Loucy (cell line): ENCODE measurements at regions not wholly inside any gene's neighbourhood (a gene's known extent, or its start where the extent isn't known, plus 50 kb on each side); places are given as distances from the start of the nearest gene placed in this dataset.

Source experiments
- H2AFZ ChIP-seq: fragments of 200-600 bp; sonication (generic); 2 replicates; pipeline ENCODE4 v1.6.0; 2016; ENCODE audit warnings: antibody characterized with exemption, mild to moderate bottlenecking, low read length, moderate library complexity
- H3F3A ChIP-seq: fragments of 200-600 bp; 2 replicates; pipeline ENCODE4 v1.6.0; 2016; ENCODE audit warnings: antibody characterized with exemption, low read depth, mild to moderate bottlenecking
- H3K27me3 ChIP-seq: fragments of 200-600 bp; sonication (generic); 2 replicates; pipeline ENCODE4 v1.6.1; 2014; ENCODE audit warnings: low read length, mild to moderate bottlenecking; ENCODE audit not compliant: insufficient read depth, poor library complexity, severe bottlenecking
- H3K36me3 ChIP-seq: fragments of 200-600 bp; sonication (generic); 2 replicates; pipeline ENCODE4 v1.6.1; 2016; ENCODE audit warnings: low read length; ENCODE audit not compliant: insufficient read depth
- H3K4me1 ChIP-seq: fragments of 200-600 bp; sonication (generic); 2 replicates; pipeline ENCODE4 v1.5.1; 2014; ENCODE audit warnings: low read length, mild to moderate bottlenecking; ENCODE audit not compliant: insufficient read depth, poor library complexity, severe bottlenecking
- H3K4me2 ChIP-seq: fragments of 200-600 bp; sonication (generic); 2 replicates; pipeline ENCODE4 v1.6.0; 2014; ENCODE audit warnings: antibody characterized with exemption, low read length, low read depth, mild to moderate bottlenecking; ENCODE audit not compliant: poor library complexity, severe bottlenecking
- H3K4me3 ChIP-seq: fragments of 200-600 bp; sonication (generic); 2 replicates; pipeline ENCODE4 v1.5.1; 2014; ENCODE audit warnings: low read length, mild to moderate bottlenecking, mixed read lengths; ENCODE audit not compliant: poor library complexity, severe bottlenecking
- H3K79me2 ChIP-seq: fragments of 200-600 bp; sonication (generic); 2 replicates; pipeline ENCODE4 v1.6.1; 2014; ENCODE audit warnings: low read length; ENCODE audit not compliant: insufficient read depth
- H3K9ac ChIP-seq: fragments of 200-600 bp; sonication (generic); 2 replicates; pipeline ENCODE4 v1.6.0; 2014; ENCODE audit warnings: mild to moderate bottlenecking, low read depth, low read length, moderate library complexity; ENCODE audit not compliant: poor library complexity, severe bottlenecking
- H3K9me2 ChIP-seq: fragments of 200-600 bp; sonication (generic); replicated peaks from 2 replicates; pipeline ENCODE4 v1.6.1; 2016; ENCODE audit warnings: low read depth, low read length, mixed read lengths
- H3K9me3 ChIP-seq: fragments of 200-600 bp; sonication (generic); 2 replicates; pipeline ENCODE4 v1.6.1; 2014; ENCODE audit warnings: mild to moderate bottlenecking, antibody characterized with exemption, low read length, low read depth; ENCODE audit not compliant: insufficient read depth
- H4K20me1 ChIP-seq: fragments of 200-600 bp; sonication (generic); 2 replicates; pipeline ENCODE4 v1.6.0; 2014; ENCODE audit warnings: antibody characterized with exemption, low read length, mild to moderate bottlenecking; ENCODE audit not compliant: insufficient read depth, poor library complexity, severe bottlenecking
- EZH2phosphoT487 ChIP-seq: fragments of 200-600 bp; IDR thresholded peaks from 2 replicates; pipeline ENCODE4 v1.6.1; 2018; ENCODE audit warnings: antibody characterized with exemption, mild to moderate bottlenecking, moderate library complexity, borderline replicate concordance
- TF ChIP-seq, protein P1 (sequence below): fragments of 200-600 bp; sonication (generic); conservative IDR thresholded peaks from 2 replicates; pipeline ENCODE4 v1.5.1; 2014; ENCODE audit warnings: mild to moderate bottlenecking, antibody characterized with exemption, low read length

DNA sequence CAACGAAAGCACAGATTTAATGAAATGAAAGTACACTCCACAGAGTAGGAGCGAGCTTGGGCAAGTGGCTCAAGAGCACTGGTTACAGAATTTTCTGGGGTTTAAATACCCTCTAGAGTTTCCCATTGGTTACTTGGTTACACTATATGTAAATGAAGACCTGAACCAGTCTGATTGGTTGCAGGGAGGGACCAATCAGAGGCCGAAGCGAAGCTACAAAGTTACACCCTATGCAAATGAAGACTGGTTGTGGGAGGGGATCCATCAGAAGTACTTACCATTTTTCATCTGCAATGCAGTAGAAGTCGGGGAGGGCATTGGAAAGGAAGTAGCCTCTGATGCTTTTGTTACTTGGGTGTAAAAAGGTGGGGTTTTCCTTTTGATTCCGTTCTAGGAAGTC, 132.0 kb downstream of the PMP22 start:
- Histone ChIP-seq H4K20me1 (no peaks in the 10 kb centered on the region), H3K79me2 (no peaks in the 10 kb centered on the region), H2AFZ (no peak overlapping the region), H3K4me1 (no peaks in the 10 kb centered on the region), H3K4me2 (no peak overlapping the region), H3K9ac (no peak overlapping the region), H3K9me2 (no peaks in the 10 kb centered on the region), H3K36me3 (no peaks in the 10 kb centered on the region), H3K27me3 (no peaks in the 10 kb centered on the region), H3K4me3 (no peak overlapping the region), H3F3A (no peaks in the 10 kb centered on the region), H3K9me3 (no peaks in the 10 kb centered on the region; the same call in 1 of the 2 replicates)
- TF ChIP-seq, protein P1, sequence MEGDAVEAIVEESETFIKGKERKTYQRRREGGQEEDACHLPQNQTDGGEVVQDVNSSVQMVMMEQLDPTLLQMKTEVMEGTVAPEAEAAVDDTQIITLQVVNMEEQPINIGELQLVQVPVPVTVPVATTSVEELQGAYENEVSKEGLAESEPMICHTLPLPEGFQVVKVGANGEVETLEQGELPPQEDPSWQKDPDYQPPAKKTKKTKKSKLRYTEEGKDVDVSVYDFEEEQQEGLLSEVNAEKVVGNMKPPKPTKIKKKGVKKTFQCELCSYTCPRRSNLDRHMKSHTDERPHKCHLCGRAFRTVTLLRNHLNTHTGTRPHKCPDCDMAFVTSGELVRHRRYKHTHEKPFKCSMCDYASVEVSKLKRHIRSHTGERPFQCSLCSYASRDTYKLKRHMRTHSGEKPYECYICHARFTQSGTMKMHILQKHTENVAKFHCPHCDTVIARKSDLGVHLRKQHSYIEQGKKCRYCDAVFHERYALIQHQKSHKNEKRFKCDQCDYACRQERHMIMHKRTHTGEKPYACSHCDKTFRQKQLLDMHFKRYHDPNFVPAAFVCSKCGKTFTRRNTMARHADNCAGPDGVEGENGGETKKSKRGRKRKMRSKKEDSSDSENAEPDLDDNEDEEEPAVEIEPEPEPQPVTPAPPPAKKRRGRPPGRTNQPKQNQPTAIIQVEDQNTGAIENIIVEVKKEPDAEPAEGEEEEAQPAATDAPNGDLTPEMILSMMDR, result no peak
- TF ChIP-seq EZH2phosphoT487, result no peak

DNA sequence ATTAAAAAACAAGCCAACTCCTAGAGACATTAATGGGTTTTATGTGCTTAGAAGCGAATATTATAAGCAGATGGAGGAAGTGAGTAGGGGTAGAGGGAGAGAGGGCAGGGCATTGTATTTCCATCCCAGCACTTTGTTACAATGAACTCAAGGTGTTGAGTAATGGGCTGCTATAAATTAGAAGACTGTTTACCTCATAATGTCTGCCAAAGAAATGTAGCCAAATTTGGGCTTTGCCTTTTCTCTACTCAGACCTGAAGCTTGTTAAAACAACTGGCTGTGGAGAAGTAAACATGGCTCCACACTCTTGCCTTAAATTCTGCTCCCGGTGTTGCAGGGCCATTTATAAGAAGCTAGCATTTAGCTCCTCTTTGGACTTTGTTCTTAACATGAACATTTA, 134.7 kb downstream of the PMP22 start:
- no peaks in the 10 kb centered on the region; the same call in 1 of the 2 replicates for H3K9me3 ChIP-seq
- no peak overlapping the region for H2AFZ ChIP-seq
- H3K79me2 ChIP-seq, result no peaks in the 10 kb centered on the region
- no peaks in the 10 kb centered on the region for H3K9me2 ChIP-seq
- H4K20me1 ChIP-seq, result no peaks in the 10 kb centered on the region
- TF ChIP-seq, protein P1, result no peak
- no peak for TF ChIP-seq EZH2phosphoT487
- no peaks in the 10 kb centered on the region for H3K36me3 ChIP-seq
- no peaks in the 10 kb centered on the region for H3K4me1 ChIP-seq
- H3K4me3 ChIP-seq, result no peak overlapping the region
- no peaks in the 10 kb centered on the region for H3K27me3 ChIP-seq
- no peaks in the 10 kb centered on the region for H3F3A ChIP-seq
- no peak overlapping the region for H3K4me2 ChIP-seq
- H3K9ac ChIP-seq, result no peak overlapping the region

DNA sequence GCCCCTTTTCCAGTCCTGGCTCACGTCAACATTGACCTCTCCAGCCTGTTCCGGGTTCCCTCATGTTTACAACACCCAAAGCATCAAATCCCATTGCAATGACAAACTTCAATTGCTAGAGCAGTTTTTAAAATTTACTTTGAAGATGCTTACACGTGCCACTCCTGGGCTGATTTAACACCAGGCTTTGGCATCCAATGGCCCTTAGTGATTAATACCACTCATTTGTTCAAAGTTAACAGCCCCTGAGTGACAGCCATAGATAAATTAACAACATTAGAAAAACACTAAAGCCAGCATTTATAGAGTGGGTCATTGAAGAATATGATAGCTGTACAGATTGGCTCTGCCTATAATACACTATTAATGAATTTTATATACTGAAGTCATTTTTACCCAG, 135.1 kb downstream of the PMP22 start:
- no peaks in the 10 kb centered on the region for H3K27me3 ChIP-seq
- no peak for TF ChIP-seq EZH2phosphoT487
- TF ChIP-seq, protein P1, result no peak
- no peaks in the 10 kb centered on the region for H3K79me2 ChIP-seq
- no peaks in the 10 kb centered on the region; the same call in 1 of the 2 replicates for H3K9me3 ChIP-seq
- no peak overlapping the region for H2AFZ ChIP-seq
- no peak overlapping the region for H3K4me3 ChIP-seq
- H3K36me3 ChIP-seq, result no peaks in the 10 kb centered on the region
- H3K9ac ChIP-seq, result no peak overlapping the region
- H3K4me2 ChIP-seq, result no peak overlapping the region
- no peaks in the 10 kb centered on the region for H3K9me2 ChIP-seq
- H4K20me1 ChIP-seq, result no peaks in the 10 kb centered on the region
- no peaks in the 10 kb centered on the region for H3F3A ChIP-seq
- H3K4me1 ChIP-seq, result no peaks in the 10 kb centered on the region
